ENCODE measurements at regions not wholly inside any gene's neighbourhood (a gene's known extent, or its start where the extent isn't known, plus 50 kb on each side); places are given as distances from the start of the nearest gene placed in this dataset.
A peak's percentile ranks its signal among the peaks of the same experiment; 100 is the strongest.

DNA sequence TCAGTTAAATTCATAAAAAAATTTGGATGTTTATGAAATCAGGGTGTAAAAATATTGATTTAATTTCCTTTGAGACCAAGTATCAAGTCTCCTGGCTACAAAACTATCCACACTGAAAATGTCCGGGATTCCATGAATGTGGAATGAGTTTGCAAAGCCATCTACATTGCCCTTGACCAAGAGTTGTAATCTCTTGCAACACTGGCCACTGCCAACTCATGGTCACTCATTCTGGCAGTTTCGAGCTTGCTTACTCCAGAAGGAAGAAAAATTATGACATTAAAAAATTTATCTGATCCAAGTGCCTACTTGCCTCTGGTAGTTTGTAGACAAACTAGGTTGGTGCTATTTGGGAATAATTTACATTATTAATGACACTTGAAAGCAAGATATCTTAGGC is 84.2 kb downstream of the NPY start:
- intact Hi-C loops (cut with DNase I) = no loop called here
- no peak for ATAC-seq

DNA sequence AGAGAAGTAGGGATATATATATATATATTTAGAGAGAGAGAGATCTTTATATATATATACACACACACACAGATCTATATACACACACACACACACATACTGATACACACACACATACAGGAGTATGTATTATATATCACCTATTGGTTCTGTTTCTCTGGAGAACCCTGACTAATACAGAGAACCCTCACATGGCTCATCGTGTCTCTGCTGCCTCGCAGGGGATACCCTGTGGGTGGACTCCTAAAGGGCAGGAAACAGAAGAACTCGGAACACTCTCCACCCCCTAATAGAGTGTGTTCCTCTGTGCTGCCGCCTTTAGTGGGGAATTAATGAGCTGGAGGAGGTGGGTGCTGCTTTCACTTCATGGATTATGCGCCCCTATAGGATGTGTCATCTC is 86.6 kb downstream of the NPY start:
- Histone ChIP-seq H3K9me3 (no peaks in the 10 kb centered on the region), H3K36me3 (ENCODE audit: insufficient read depth in 1 of 2, low read depth in 1 of 2) (no peaks in the 10 kb centered on the region), H3K27me3 (ENCODE audit: insufficient read depth in 3 of 3, low read length in 2 of 3) (no peaks in the 10 kb centered on the region), H3K27ac (no peak overlapping the region), H3K4me1 (no peaks in the 10 kb centered on the region), H3K4me3 (no peak overlapping the region)
- intact Hi-C loops (cut with DNase I) = no loop called here
- DNase-seq (no peak), ATAC-seq (no peak)
- TF ChIP-seq, protein P1, sequence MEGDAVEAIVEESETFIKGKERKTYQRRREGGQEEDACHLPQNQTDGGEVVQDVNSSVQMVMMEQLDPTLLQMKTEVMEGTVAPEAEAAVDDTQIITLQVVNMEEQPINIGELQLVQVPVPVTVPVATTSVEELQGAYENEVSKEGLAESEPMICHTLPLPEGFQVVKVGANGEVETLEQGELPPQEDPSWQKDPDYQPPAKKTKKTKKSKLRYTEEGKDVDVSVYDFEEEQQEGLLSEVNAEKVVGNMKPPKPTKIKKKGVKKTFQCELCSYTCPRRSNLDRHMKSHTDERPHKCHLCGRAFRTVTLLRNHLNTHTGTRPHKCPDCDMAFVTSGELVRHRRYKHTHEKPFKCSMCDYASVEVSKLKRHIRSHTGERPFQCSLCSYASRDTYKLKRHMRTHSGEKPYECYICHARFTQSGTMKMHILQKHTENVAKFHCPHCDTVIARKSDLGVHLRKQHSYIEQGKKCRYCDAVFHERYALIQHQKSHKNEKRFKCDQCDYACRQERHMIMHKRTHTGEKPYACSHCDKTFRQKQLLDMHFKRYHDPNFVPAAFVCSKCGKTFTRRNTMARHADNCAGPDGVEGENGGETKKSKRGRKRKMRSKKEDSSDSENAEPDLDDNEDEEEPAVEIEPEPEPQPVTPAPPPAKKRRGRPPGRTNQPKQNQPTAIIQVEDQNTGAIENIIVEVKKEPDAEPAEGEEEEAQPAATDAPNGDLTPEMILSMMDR (IDR thresholded peaks at IDR 0.05) = no peak
- 80 to 89% (median 84%) methylated on average over 5 of the region's 5 CpGs for WGBS, 3 donors

More for the DNA sequence above, 84.2 kb downstream of the NPY start:
- TF ChIP-seq, protein P1 (IDR thresholded peaks at IDR 0.05) = no peak
- no peak for DNase-seq
- H3K27ac ChIP-seq = no peak overlapping the region
- no peak overlapping the region for H3K4me3 ChIP-seq
- H3K4me1 ChIP-seq = no peaks in the 10 kb centered on the region
- no peaks in the 10 kb centered on the region for H3K36me3 ChIP-seq (ENCODE audit: insufficient read depth in 1 of 2, low read depth in 1 of 2)
- WGBS, 3 donors = 27 to 53% (median 38%) methylated on average over 2 of the region's 2 CpGs
- H3K27me3 ChIP-seq (ENCODE audit: insufficient read depth in 3 of 3, low read length in 2 of 3) = no peaks in the 10 kb centered on the region
- H3K9me3 ChIP-seq = no peaks in the 10 kb centered on the region

DNA sequence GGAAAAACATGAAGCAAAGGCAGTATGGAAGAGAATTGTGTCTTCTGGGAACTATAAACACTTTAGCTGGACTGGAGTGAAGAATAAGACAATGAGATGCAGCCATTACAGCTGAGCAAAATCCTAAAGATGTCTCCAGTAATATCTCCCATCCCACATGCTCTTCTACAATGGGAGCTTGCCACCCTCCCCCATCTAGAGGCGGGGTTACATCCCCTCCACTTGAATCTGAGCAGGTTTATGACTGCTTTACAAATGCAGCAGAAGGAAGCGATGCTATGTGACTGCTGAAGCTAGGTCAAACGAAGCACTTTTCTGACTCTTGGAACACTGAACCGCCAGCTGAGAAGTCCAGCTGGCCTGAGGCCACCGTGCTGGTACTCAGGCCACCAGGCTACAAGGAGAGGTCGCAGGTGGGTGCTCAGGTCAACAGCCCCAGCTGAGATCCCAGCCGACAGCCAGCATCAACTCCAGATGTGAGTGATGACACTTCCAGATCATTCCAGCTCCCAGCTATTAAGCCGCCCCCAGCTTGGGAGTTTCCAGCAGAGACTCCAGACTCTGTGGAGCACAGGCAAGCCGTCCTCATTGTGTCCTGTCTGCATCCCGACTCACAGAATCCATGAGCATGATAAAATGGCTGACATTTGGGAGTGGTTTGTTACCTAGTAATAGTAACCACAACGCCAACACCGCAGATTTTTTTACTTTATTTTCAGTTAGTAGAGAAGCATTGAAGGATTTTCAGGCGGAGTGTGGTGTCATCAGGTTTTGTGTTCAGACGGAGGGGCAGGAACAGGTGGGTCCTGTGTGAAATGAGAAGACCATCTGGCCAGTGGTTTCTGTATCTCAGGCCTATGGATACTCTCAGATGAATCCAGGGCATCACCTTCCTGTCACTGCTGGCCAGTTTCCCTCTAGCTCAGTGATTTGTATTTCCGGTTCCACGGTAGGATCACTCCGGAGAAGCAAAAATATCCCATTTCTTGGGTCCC is 89.3 kb downstream of the NPY start:
- Histone ChIP-seq H3K36me3 (ENCODE audit: insufficient read depth in 1 of 2, low read depth in 1 of 2) (no peaks in the 10 kb centered on the region), H3K4me3 (no peak overlapping the region), H3K4me1 (no peaks in the 10 kb centered on the region), H3K9me3 (no peaks in the 10 kb centered on the region), H3K27ac (no peak overlapping the region), H3K27me3 (ENCODE audit: insufficient read depth in 3 of 3, low read length in 2 of 3) (no peaks in the 10 kb centered on the region)
- no peak for ATAC-seq
- no peak for DNase-seq
- intact Hi-C loops (cut with DNase I) = no loop called here
- TF ChIP-seq, protein P1 (IDR thresholded peaks at IDR 0.05) = no peak
- 53 to 57% (median 54%) methylated on average over 17 of the region's 17 CpGs for WGBS, 3 donors

DNA sequence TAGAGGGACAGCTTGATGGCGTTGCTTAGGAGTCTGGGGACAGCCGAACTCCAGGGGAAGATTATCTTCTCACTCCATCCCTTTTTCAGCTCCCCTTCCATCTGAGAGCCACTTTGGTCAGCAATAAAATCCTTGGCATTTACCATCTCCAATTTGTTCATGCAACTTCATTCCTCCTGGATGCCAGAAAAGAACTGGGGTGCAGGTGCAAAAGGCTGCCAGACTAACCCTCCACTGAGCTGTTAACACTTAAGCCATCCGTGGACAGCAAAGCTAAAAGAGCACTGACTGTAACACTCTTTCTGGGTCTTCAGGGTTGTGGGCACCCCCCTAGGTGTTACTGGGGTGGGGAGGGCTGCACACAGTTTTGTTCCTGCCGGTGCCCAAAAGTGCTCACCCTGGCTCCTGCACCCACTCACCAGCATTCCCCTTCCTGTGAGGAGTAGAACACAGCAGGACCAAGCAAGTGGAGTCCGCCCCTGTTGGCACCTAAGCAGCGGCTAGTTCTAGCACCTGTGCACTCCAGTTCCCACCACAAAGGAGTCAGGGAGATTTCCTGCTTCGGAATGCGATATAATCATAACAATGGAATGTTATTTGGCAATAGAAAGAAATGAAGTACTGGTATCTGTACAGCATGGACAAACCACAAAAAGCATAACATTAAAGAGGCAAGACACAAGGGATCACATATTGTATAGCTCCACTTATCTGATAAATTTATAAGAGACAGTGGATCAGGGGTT is 95.1 kb downstream of the NPY start:
- ATAC-seq = peak in 3 of 4 donors; percentile 32 to 68 (median 42)
- H3K9me3 ChIP-seq = no peaks in the 10 kb centered on the region
- TF ChIP-seq, protein P1 (IDR thresholded peaks at IDR 0.05) = no peak

More for the DNA sequence above, 95.1 kb downstream of the NPY start:
- Histone ChIP-seq H3K4me1 (no peaks in the 10 kb centered on the region), H3K27me3 (ENCODE audit: insufficient read depth in 3 of 3, low read length in 2 of 3) (no peaks in the 10 kb centered on the region), H3K4me3 (no peak overlapping the region), H3K36me3 (ENCODE audit: insufficient read depth in 1 of 2, low read depth in 1 of 2) (no peaks in the 10 kb centered on the region), H3K27ac (no peak overlapping the region)
- no peak for DNase-seq
- intact Hi-C loops (cut with DNase I) = no loop called here
- 39 to 48% (median 47%) methylated on average over 8 of the region's 8 CpGs for WGBS, 3 donors

All from psoas muscle (tissue), 7 donors.